Trophoblast cell (in vitro differentiated cells and primary cell): ENCODE measurements at regions not wholly inside any gene's neighbourhood (a gene's known extent, or its start where the extent isn't known, plus 50 kb on each side); places are given as distances from the start of the nearest gene placed in this dataset.

ENCODE experiments used
- DNase-seq, 2 donors: peaks; one replicate each; pipeline ENCODE4 v3.0.0-alpha.2; 2016
- H2AFZ ChIP-seq: 2 replicates; pipeline ENCODE4 v1.6.1; 2013; ENCODE audit warnings: low read length, moderate library complexity, mild to moderate bottlenecking; ENCODE audit not compliant: insufficient read depth, poor library complexity
- H2AK5ac ChIP-seq: 2 replicates; pipeline ENCODE4 v1.6.1; 2013; ENCODE audit warnings: mild to moderate bottlenecking, low read length
- H2BK120ac ChIP-seq: 2 replicates; pipeline ENCODE4 v1.6.1; 2013; ENCODE audit warnings: low read length, mild to moderate bottlenecking, moderate library complexity; ENCODE audit not compliant: insufficient read depth, poor library complexity
- H2BK12ac ChIP-seq: 2 replicates; pipeline ENCODE4 v1.6.1; 2013; ENCODE audit warnings: mild to moderate bottlenecking, low read length, moderate library complexity
- H2BK5ac ChIP-seq: 2 replicates; pipeline ENCODE4 v1.6.1; 2013; ENCODE audit warnings: low read length, low read depth, moderate library complexity, mild to moderate bottlenecking; ENCODE audit not compliant: poor library complexity
- H3K14ac ChIP-seq: 2 replicates; pipeline ENCODE4 v1.6.1; 2013; ENCODE audit warnings: mild to moderate bottlenecking, low read length
- H3K18ac ChIP-seq: 2 replicates; pipeline ENCODE4 v1.6.1; 2013; ENCODE audit warnings: mild to moderate bottlenecking, low read length
- H3K23ac ChIP-seq: 2 replicates; pipeline ENCODE4 v1.6.1; 2013; ENCODE audit warnings: low read length
- H3K27ac ChIP-seq: 2 replicates; pipeline ENCODE4 v1.5.1; 2013; ENCODE audit warnings: low read depth, mild to moderate bottlenecking, inconsistent platforms, low read length, moderate library complexity
- H3K27me3 ChIP-seq: 2 replicates; pipeline ENCODE4 v1.6.1; 2013; ENCODE audit warnings: inconsistent platforms, mild to moderate bottlenecking, low read length, moderate library complexity; ENCODE audit not compliant: insufficient read depth
- H3K36me3 ChIP-seq, 2 experiments: 1 replicate in 1 of 2; 2 replicates in 1 of 2; pipeline ENCODE4 v1.6.1; 2013; ENCODE audit warnings: low read length in 2 of 2, mild to moderate bottlenecking in 2 of 2, moderate library complexity in 1 of 2; ENCODE audit not compliant: insufficient read depth in 2 of 2, control insufficient read depth in 1 of 2
- H3K4ac ChIP-seq: 2 replicates; pipeline ENCODE4 v1.6.1; 2013; ENCODE audit warnings: low read depth, mild to moderate bottlenecking, low read length, moderate library complexity
- H3K4me1 ChIP-seq, 2 experiments: 1 replicate in 1 of 2; 2 replicates in 1 of 2; pipeline ENCODE4 v1.6.1; 2013; ENCODE audit warnings: low read length in 2 of 2, mild to moderate bottlenecking in 2 of 2, moderate library complexity in 1 of 2; ENCODE audit not compliant: insufficient read depth in 2 of 2, control insufficient read depth in 1 of 2
- H3K4me2 ChIP-seq: 2 replicates; pipeline ENCODE4 v1.6.1; 2013; ENCODE audit warnings: inconsistent platforms, mild to moderate bottlenecking, low read length, moderate library complexity
- H3K4me3 ChIP-seq: 2 replicates; pipeline ENCODE4 v1.5.1; 2013; ENCODE audit warnings: mild to moderate bottlenecking, low read depth, low read length, inconsistent platforms
- H3K79me1 ChIP-seq: one replicate; pipeline ENCODE4 v1.6.1; 2013; ENCODE audit warnings: low read length
- H3K79me2 ChIP-seq: 2 replicates; pipeline ENCODE4 v1.6.1; 2013; ENCODE audit warnings: low read length, mild to moderate bottlenecking; ENCODE audit not compliant: control insufficient read depth, insufficient read depth, poor library complexity
- H3K9ac ChIP-seq: 2 replicates; pipeline ENCODE4 v1.6.1; 2013; ENCODE audit warnings: mild to moderate bottlenecking, low read length
- H3K9me3 ChIP-seq: 2 replicates; pipeline ENCODE4 v1.6.1; 2013; ENCODE audit warnings: low read depth, mild to moderate bottlenecking, control low read depth, inconsistent platforms, low read length; ENCODE audit not compliant: insufficient read depth
- H4K12ac ChIP-seq: 2 replicates; pipeline ENCODE4 v1.6.1; 2013; ENCODE audit warnings: low read depth, mild to moderate bottlenecking, low read length, moderate library complexity
- H4K8ac ChIP-seq: 2 replicates; pipeline ENCODE4 v1.6.1; 2013; ENCODE audit warnings: low read depth, mild to moderate bottlenecking, low read length, moderate library complexity
- H4K91ac ChIP-seq: one replicate; pipeline ENCODE4 v1.6.1; 2013; ENCODE audit warnings: low read depth, mild to moderate bottlenecking, low read length, moderate library complexity
- WGBS: extraction: QIAGEN DNeasy Blood & Tissue Kit; methylation state at CpG from one replicate; pipeline ENCODE4 v1.1.7; 2013; ENCODE audit warnings: missing lambda C conversion rate; ENCODE audit not compliant: insufficient read length, insufficient coverage; ENCODE audit errors: extremely low coverage; 5-methylcytosine and 5-hydroxymethylcytosine counted together

GRCh38 chr3:43856761-43857160, 166.0 kb downstream of the ABHD5 start:
- H3K4me2 ChIP-seq = no peak overlapping the region
- no peaks in the 10 kb centered on the region for H3K79me2 ChIP-seq
- no peak overlapping the region for H4K8ac ChIP-seq
- H3K18ac ChIP-seq = no peak overlapping the region
- H3K4ac ChIP-seq = no peak overlapping the region
- no peak overlapping the region for H3K23ac ChIP-seq
- H3K79me1 ChIP-seq = no peaks in the 10 kb centered on the region
- H3K36me3 ChIP-seq = no peaks in the 10 kb centered on the region
- no peak overlapping the region for H2BK12ac ChIP-seq
- H3K4me1 ChIP-seq = no peaks in the 10 kb centered on the region
- H2BK5ac ChIP-seq = no peak overlapping the region
- no peak overlapping the region for H3K9ac ChIP-seq
- no peaks in the 10 kb centered on the region for H3K9me3 ChIP-seq
- no CpG with 5 or more reads among the region's 5 CpGs for WGBS
- H2BK120ac ChIP-seq = no peak overlapping the region
- no peak overlapping the region for H4K12ac ChIP-seq
- no peak overlapping the region for H3K14ac ChIP-seq
- H2AFZ ChIP-seq = no peak overlapping the region
- no peak overlapping the region for H3K27ac ChIP-seq
- H3K4me3 ChIP-seq = no peak overlapping the region
- H4K91ac ChIP-seq = no peak overlapping the region
- no peak for DNase-seq
- peaks cover 2% of the 10 kb centered on the region for H3K27me3 ChIP-seq
- no peak overlapping the region for H2AK5ac ChIP-seq

GRCh38 chr3:43857361-43858293, 166.9 kb downstream of the ABHD5 start:
- Histone ChIP-seq H3K14ac (no peak overlapping the region), H3K4me2 (no peak overlapping the region), H3K27ac (no peak overlapping the region), H3K23ac (no peak overlapping the region), H2BK12ac (no peak overlapping the region), H3K18ac (no peak overlapping the region), H3K9ac (no peak overlapping the region), H3K9me3 (no peaks in the 10 kb centered on the region), H3K4ac (no peak overlapping the region), H2BK120ac (no peak overlapping the region), H4K8ac (no peak overlapping the region), H3K27me3 (peaks cover 2% of the 10 kb centered on the region), H2AFZ (no peak overlapping the region), H3K79me1 (no peaks in the 10 kb centered on the region), H3K79me2 (no peaks in the 10 kb centered on the region), H3K36me3 (no peaks in the 10 kb centered on the region), H4K12ac (no peak overlapping the region), H3K4me3 (no peak overlapping the region), H2BK5ac (no peak overlapping the region), H2AK5ac (no peak overlapping the region), H3K4me1 (no peaks in the 10 kb centered on the region), H4K91ac (no peak overlapping the region)
- DNase-seq = no peak
- no CpG with 5 or more reads among the region's 6 CpGs for WGBS

- Histone ChIP-seq H3K27me3 (peaks cover 2% of the 10 kb centered on the region), H3K4me2 (no peak overlapping the region), H2AK5ac (no peak overlapping the region), H3K23ac (no peak overlapping the region), H2BK120ac (no peak overlapping the region), H3K18ac (no peak overlapping the region), H3K9me3 (no peaks in the 10 kb centered on the region), H3K9ac (no peak overlapping the region), H2BK5ac (no peak overlapping the region), H3K79me2 (no peaks in the 10 kb centered on the region), H3K36me3 (no peaks in the 10 kb centered on the region), H4K91ac (no peak overlapping the region), H4K8ac (no peak overlapping the region), H2BK12ac (no peak overlapping the region), H4K12ac (no peak overlapping the region), H3K4ac (no peak overlapping the region), H3K4me3 (no peak overlapping the region), H3K27ac (no peak overlapping the region), H2AFZ (no peak overlapping the region), H3K4me1 (no peaks in the 10 kb centered on the region), H3K14ac (no peak overlapping the region), H3K79me1 (no peaks in the 10 kb centered on the region)
- WGBS = no CpG with 5 or more reads among the region's 14 CpGs
- DNase-seq = no peak
Observed at GRCh38 chr3:43858294-43858701, 167.6 kb downstream of the ABHD5 start.

- no peak overlapping the region for H3K9ac ChIP-seq
- WGBS = no CpG with 5 or more reads among the region's 3 CpGs
Observed at GRCh38 chr3:43859766-43860165, 169.0 kb downstream of the ABHD5 start.

More at GRCh38 chr3:43859766-43860165, 169.0 kb downstream of the ABHD5 start:
- Histone ChIP-seq H3K27me3 (peaks cover 2% of the 10 kb centered on the region), H3K4me3 (no peak overlapping the region), H4K8ac (no peak overlapping the region), H3K79me2 (no peaks in the 10 kb centered on the region), H3K4ac (no peak overlapping the region), H2AFZ (no peak overlapping the region), H3K27ac (no peak overlapping the region), H2AK5ac (no peak overlapping the region), H3K14ac (no peak overlapping the region), H4K91ac (no peak overlapping the region), H2BK120ac (no peak overlapping the region), H2BK5ac (no peak overlapping the region), H3K9me3 (no peaks in the 10 kb centered on the region), H3K79me1 (no peaks in the 10 kb centered on the region), H2BK12ac (no peak overlapping the region), H3K18ac (no peak overlapping the region), H3K4me1 (no peaks in the 10 kb centered on the region), H3K4me2 (no peak overlapping the region), H4K12ac (no peak overlapping the region), H3K23ac (no peak overlapping the region), H3K36me3 (no peaks in the 10 kb centered on the region)
- no peak for DNase-seq
